ENCODE measurements at regions not wholly inside any gene's neighbourhood (a gene's known extent, or its start where the extent isn't known, plus 50 kb on each side); places are given as distances from the start of the nearest gene placed in this dataset.

DNA sequence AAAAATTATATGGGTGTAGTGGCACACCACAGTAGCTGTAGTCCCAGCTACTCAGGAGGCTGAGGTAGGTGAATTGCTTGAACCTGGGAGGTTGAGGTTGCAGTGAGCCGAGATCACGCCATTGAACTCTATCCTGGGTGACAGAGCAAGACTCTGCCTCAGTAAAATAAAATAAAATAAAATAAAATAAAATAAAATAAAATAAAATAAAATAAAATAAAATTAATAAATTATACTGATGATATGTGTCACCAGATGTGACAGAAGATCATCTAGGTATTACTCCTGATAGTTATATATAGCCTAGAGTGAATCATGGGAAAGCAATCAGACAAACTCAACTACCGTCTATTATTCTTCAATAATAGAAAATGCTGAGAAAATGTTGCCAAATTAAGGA lies 972.5 kb downstream of the MRPL39 start:
- TF ChIP-seq, protein P1, sequence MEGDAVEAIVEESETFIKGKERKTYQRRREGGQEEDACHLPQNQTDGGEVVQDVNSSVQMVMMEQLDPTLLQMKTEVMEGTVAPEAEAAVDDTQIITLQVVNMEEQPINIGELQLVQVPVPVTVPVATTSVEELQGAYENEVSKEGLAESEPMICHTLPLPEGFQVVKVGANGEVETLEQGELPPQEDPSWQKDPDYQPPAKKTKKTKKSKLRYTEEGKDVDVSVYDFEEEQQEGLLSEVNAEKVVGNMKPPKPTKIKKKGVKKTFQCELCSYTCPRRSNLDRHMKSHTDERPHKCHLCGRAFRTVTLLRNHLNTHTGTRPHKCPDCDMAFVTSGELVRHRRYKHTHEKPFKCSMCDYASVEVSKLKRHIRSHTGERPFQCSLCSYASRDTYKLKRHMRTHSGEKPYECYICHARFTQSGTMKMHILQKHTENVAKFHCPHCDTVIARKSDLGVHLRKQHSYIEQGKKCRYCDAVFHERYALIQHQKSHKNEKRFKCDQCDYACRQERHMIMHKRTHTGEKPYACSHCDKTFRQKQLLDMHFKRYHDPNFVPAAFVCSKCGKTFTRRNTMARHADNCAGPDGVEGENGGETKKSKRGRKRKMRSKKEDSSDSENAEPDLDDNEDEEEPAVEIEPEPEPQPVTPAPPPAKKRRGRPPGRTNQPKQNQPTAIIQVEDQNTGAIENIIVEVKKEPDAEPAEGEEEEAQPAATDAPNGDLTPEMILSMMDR (IDR thresholded peaks at IDR 0.05; ENCODE audit: control extremely low read depth in 1 of 3, insufficient read depth in 1 of 3, low read depth in 1 of 3, low read length in 3 of 3): no peak
- TF ChIP-seq, protein P2, sequence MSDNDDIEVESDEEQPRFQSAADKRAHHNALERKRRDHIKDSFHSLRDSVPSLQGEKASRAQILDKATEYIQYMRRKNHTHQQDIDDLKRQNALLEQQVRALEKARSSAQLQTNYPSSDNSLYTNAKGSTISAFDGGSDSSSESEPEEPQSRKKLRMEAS (IDR thresholded peaks at IDR 0.05): no peak
- TF ChIP-seq TAF1 (IDR thresholded peaks at IDR 0.05; ENCODE audit: low read depth, low read length): no peak
